Upper lobe of right lung (tissue), 1 donor: ENCODE measurements at regions not wholly inside any gene's neighbourhood (a gene's known extent, or its start where the extent isn't known, plus 50 kb on each side); places are given as distances from the start of the nearest gene placed in this dataset.

Experiments used
- ATAC-seq: fragments of 200-7000 bp; cut with Tn5 transposase; one replicate; pipeline ENCODE4 v1.9.1; 2020; ENCODE audit warnings: mild to moderate bottlenecking, moderate library complexity
- DNase-seq: peaks from one replicate; pipeline ENCODE4 v3.0.0-alpha.2; 2020
- H3K27ac ChIP-seq: fragments of 200-600 bp; one replicate; pipeline ENCODE4 v1.8.0; 2022
- H3K27me3 ChIP-seq: fragments of 200-600 bp; one replicate; pipeline ENCODE4 v1.8.0; 2022; ENCODE audit warnings: mild to moderate bottlenecking
- H3K36me3 ChIP-seq: fragments of 200-600 bp; one replicate; pipeline ENCODE4 v1.8.0; 2022
- H3K4me1 ChIP-seq: fragments of 200-600 bp; one replicate; pipeline ENCODE4 v1.8.0; 2022
- H3K4me3 ChIP-seq: fragments of 200-600 bp; one replicate; pipeline ENCODE4 v1.8.0; 2022; ENCODE audit warnings: mild to moderate bottlenecking
- H3K9me3 ChIP-seq: fragments of 200-600 bp; one replicate; pipeline ENCODE4 v1.8.0; 2022
- intact Hi-C: fragments of 100-400 bp; cut with DNase I; formaldehyde crosslinking; loops from one replicate; pipeline ENCODE4 v1.11.0; 2022
- TF ChIP-seq, protein P1 (sequence below): fragments of 200-600 bp; IDR thresholded peaks from one replicate; pipeline ENCODE4 v1.8.0; 2022; ENCODE audit warnings: antibody characterized with exemption
- donor health status: DM: no; HTN: yes; CAD: no; lungs with severe emphysema.

DNA sequence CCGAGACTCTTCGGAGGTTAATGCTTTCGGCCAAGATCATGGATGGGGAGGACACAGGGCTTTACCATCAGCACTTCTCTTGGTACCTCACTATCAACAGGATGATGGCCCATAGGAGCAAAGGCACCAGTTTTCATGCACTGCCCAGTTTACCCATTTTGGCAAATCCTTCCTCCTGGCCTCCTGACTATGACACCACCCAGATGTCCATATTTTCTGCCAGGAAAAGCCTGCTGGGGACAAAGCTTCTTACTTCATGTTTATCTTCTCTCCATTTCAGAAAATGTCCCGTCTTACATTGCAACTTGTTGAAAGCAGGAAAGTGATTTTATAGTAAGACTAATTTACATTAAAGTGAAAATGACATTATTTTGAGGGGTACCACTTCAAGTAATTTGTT, 61.4 kb upstream of the GAS1 start:
- Histone ChIP-seq H3K27me3 (no peaks in the 10 kb centered on the region), H3K9me3 (no peaks in the 10 kb centered on the region), H3K4me3 (no peak overlapping the region), H3K4me1 (no peaks in the 10 kb centered on the region), H3K36me3 (no peaks in the 10 kb centered on the region), H3K27ac (no peak overlapping the region)
- no peak for DNase-seq
- intact Hi-C loops, result no loop called here
- no peak for ATAC-seq
- TF ChIP-seq, protein P1, sequence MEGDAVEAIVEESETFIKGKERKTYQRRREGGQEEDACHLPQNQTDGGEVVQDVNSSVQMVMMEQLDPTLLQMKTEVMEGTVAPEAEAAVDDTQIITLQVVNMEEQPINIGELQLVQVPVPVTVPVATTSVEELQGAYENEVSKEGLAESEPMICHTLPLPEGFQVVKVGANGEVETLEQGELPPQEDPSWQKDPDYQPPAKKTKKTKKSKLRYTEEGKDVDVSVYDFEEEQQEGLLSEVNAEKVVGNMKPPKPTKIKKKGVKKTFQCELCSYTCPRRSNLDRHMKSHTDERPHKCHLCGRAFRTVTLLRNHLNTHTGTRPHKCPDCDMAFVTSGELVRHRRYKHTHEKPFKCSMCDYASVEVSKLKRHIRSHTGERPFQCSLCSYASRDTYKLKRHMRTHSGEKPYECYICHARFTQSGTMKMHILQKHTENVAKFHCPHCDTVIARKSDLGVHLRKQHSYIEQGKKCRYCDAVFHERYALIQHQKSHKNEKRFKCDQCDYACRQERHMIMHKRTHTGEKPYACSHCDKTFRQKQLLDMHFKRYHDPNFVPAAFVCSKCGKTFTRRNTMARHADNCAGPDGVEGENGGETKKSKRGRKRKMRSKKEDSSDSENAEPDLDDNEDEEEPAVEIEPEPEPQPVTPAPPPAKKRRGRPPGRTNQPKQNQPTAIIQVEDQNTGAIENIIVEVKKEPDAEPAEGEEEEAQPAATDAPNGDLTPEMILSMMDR, result no peak

DNA sequence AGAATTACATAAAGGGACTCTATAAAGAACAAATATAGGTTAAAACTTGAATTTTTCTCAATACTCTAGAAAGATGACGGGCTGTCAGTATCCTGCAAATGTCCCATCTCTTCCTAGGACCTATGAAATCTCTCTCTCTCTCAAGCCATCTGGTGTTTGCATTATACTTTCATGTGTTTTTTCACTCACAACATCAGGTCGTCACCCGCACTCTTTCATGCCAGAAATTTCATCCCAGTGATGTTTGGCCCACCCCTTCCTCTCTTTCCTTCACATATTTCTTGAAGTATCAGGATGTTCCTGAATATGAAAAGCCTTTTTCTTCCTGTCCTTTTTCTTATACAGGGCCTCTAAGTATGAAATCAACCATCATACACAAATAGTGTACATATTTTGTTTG, 63.3 kb upstream of the GAS1 start:
- H3K4me3 ChIP-seq, result no peak overlapping the region
- no peak for DNase-seq
- ATAC-seq, result no peak
- no peaks in the 10 kb centered on the region for H3K9me3 ChIP-seq
- H3K27ac ChIP-seq, result no peak overlapping the region
- intact Hi-C loops, result no loop called here
- TF ChIP-seq, protein P1, result no peak
- H3K27me3 ChIP-seq, result no peaks in the 10 kb centered on the region
- no peaks in the 10 kb centered on the region for H3K36me3 ChIP-seq
- H3K4me1 ChIP-seq, result no peaks in the 10 kb centered on the region

DNA sequence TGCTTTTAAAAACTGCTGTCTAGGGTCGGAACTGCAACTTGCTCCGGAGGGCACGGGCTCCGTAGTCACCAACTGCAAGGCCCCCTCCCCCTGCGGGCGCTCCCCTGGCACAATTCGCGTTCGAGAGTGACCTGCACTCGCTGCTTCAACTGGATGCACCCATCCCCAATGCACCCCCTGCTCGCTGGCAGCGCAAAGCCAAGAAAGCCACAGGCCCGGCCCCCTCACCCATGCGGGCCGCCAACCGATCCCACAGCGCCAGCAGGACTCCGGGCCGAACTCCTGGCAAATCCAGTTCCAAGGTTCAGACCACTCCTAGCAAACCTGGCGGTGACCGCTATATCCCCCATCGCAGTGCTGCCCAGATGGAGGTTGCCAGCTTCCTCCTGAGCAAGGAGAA, 64.2 kb upstream of the GAS1 start:
- no peaks in the 10 kb centered on the region for H3K36me3 ChIP-seq
- DNase-seq, result no peak
- TF ChIP-seq, protein P1, result no peak
- H3K4me1 ChIP-seq, result no peaks in the 10 kb centered on the region
- no peak overlapping the region for H3K27ac ChIP-seq
- H3K27me3 ChIP-seq, result no peaks in the 10 kb centered on the region
- no peak overlapping the region for H3K4me3 ChIP-seq
- no peaks in the 10 kb centered on the region for H3K9me3 ChIP-seq
- intact Hi-C loops, result no loop called here
- ATAC-seq, result no peak

DNA sequence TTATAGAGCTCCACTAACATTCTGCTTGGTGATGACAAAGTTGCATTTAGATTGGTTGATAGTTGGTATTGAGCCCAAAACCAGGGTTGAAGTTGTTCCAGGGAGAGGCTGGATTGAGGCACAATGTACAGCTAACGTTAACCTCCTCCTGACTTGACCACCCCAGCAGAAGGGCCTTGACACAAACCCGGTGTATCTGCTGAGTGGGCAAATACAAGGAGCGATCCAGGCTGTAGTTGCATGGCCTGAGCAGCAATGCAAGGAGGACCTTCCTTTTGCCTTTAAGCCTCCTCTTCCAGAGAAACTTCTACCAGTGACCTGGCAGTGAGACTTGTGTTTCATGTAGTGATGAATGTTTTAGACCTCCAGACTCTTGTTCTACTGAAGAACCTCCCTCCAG, 66.2 kb upstream of the GAS1 start:
- intact Hi-C loops, result no loop called here
- ATAC-seq, result no peak

DNA sequence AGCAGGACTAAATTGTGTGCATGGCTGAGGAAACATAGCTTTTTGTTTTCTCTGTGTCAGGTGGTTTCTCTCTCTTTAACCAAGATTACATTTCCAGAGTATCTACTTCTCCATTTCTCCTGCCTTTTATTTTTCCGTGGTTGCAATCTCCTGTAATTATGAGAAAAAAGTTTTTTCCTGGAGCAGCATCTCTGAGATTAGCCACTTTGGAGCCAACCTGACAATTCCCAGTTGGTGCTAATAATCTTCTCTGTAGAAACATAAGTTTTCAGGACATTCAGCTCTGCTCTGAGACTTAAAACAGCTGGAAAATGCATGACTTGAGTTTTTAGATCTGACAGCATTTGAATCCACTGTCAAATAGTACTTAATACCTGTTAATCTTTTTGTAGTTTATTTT, 67.1 kb upstream of the GAS1 start:
- Histone ChIP-seq H3K36me3 (no peaks in the 10 kb centered on the region), H3K4me1 (no peaks in the 10 kb centered on the region), H3K9me3 (no peaks in the 10 kb centered on the region), H3K27ac (no peak overlapping the region), H3K27me3 (no peaks in the 10 kb centered on the region), H3K4me3 (no peak overlapping the region)
- DNase-seq (no peak), ATAC-seq (no peak)
- intact Hi-C loops, result no loop called here
- TF ChIP-seq, protein P1, result no peak

More for the DNA sequence above, 66.2 kb upstream of the GAS1 start:
- Histone ChIP-seq H3K27me3 (no peaks in the 10 kb centered on the region), H3K4me3 (no peak overlapping the region), H3K9me3 (no peaks in the 10 kb centered on the region), H3K27ac (no peak overlapping the region), H3K4me1 (no peaks in the 10 kb centered on the region), H3K36me3 (no peaks in the 10 kb centered on the region)
- DNase-seq, result no peak
- TF ChIP-seq, protein P1, result no peak

DNA sequence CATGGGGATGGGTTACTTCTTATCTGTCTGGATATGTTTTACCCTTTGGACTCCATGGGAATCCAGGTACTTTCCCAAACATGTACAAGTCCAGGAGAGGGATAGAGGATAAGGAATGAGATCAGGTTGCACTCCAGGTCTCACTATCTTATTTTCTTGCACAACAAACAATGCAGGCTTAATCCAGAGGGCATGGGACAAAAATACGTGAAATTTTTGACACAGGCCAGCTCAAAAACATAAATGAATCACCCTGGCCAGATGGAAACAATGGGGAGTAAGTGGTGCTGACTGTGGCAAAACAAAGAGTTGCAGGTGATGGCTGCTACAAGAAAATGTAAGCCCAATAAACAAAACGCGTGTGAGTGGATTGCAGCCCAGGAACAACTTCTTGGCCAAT, 69.4 kb upstream of the GAS1 start:
- TF ChIP-seq, protein P1, result no peak
- H3K36me3 ChIP-seq, result no peaks in the 10 kb centered on the region
- intact Hi-C loops, result no loop called here
- H3K4me1 ChIP-seq, result no peaks in the 10 kb centered on the region
- H3K4me3 ChIP-seq, result no peak overlapping the region
- DNase-seq (no peak), ATAC-seq (no peak)
- H3K9me3 ChIP-seq, result no peaks in the 10 kb centered on the region
- H3K27me3 ChIP-seq, result no peaks in the 10 kb centered on the region
- no peak overlapping the region for H3K27ac ChIP-seq
